IgD-negative memory B cell (primary cell): ENCODE measurements at regions not wholly inside any gene's neighbourhood (a gene's known extent, or its start where the extent isn't known, plus 50 kb on each side); places are given as distances from the start of the nearest gene placed in this dataset.

ENCODE experiments used
- H3K27ac Mint-ChIP-seq, 3 donors: one replicate each; pipeline ENCODE4 v1.8.0; 2020 to 2022; ENCODE audit warnings: mild to moderate bottlenecking in 3 of 3, mixed read lengths in 3 of 3, moderate library complexity in 1 of 3
- H3K27me3 Mint-ChIP-seq: one replicate; pipeline ENCODE4 v1.8.0; 2021; ENCODE audit warnings: mixed read lengths
- H3K36me3 Mint-ChIP-seq: one replicate; pipeline ENCODE4 v1.8.0; 2020; ENCODE audit warnings: mild to moderate bottlenecking, mixed read lengths
- H3K4me1 Mint-ChIP-seq, 3 donors: one replicate each; pipeline ENCODE4 v1.8.0; 2020 to 2022; ENCODE audit warnings: mixed read lengths in 3 of 3, mild to moderate bottlenecking in 1 of 3
- H3K4me3 Mint-ChIP-seq, 4 donors: one replicate each; pipeline ENCODE4 v1.8.0; 2020 to 2022; ENCODE audit warnings: mild to moderate bottlenecking in 4 of 4, mixed read lengths in 4 of 4, moderate library complexity in 3 of 4
- H3K9me3 Mint-ChIP-seq, 3 donors: one replicate each; pipeline ENCODE4 v1.8.0; 2020 to 2021; ENCODE audit warnings: mixed read lengths in 3 of 3, mild to moderate bottlenecking in 1 of 3

GRCh38 chr16:48845261-48845660, 235.3 kb upstream of the N4BP1 start:
- no peak overlapping the region for H3K4me3 Mint-ChIP-seq
- no peaks in the 10 kb centered on the region for H3K9me3 Mint-ChIP-seq
- H3K27ac Mint-ChIP-seq: peak overlapping the region in 1 of 3 donors; percentile 24
- no peaks in the 10 kb centered on the region for H3K36me3 Mint-ChIP-seq
- H3K4me1 Mint-ChIP-seq: peaks cover 0 to 1% (median 0%) of the 10 kb centered on the region in 3 donors
- no peaks in the 10 kb centered on the region for H3K27me3 Mint-ChIP-seq

- Mint-ChIP-seq H3K4me1 (peaks cover 0 to 1% (median 0%) of the 10 kb centered on the region in 3 donors), H3K27ac (no peak overlapping the region), H3K27me3 (no peaks in the 10 kb centered on the region), H3K4me3 (no peak overlapping the region), H3K36me3 (peaks cover 2% of the 10 kb centered on the region), H3K9me3 (peaks cover 0 to 3% (median 0%) of the 10 kb centered on the region in 3 donors)
Measured at GRCh38 chr16:48838349-48838748, 228.4 kb upstream of the N4BP1 start.

- H3K27me3 Mint-ChIP-seq: no peaks in the 10 kb centered on the region
- peaks cover 0 to 3% (median 0%) of the 10 kb centered on the region in 3 donors for H3K9me3 Mint-ChIP-seq
- peaks cover 2% of the 10 kb centered on the region for H3K36me3 Mint-ChIP-seq
- no peaks in the 10 kb centered on the region for H3K4me1 Mint-ChIP-seq
- no peak overlapping the region for H3K27ac Mint-ChIP-seq
- no peak overlapping the region for H3K4me3 Mint-ChIP-seq
Measured at GRCh38 chr16:48836636-48837035, 226.7 kb upstream of the N4BP1 start.

- H3K27me3 Mint-ChIP-seq: no peaks in the 10 kb centered on the region
- H3K9me3 Mint-ChIP-seq: peaks cover 0 to 3% (median 0%) of the 10 kb centered on the region in 3 donors
- no peak overlapping the region for H3K27ac Mint-ChIP-seq
- no peak overlapping the region for H3K4me3 Mint-ChIP-seq
- peaks cover 2% of the 10 kb centered on the region for H3K36me3 Mint-ChIP-seq
- H3K4me1 Mint-ChIP-seq: no peaks in the 10 kb centered on the region
Measured at GRCh38 chr16:48836067-48836466, 226.1 kb upstream of the N4BP1 start.

GRCh38 chr16:48834576-48834975, 224.6 kb upstream of the N4BP1 start:
- Mint-ChIP-seq H3K4me1 (no peaks in the 10 kb centered on the region), H3K9me3 (peaks cover 0 to 3% (median 0%) of the 10 kb centered on the region in 3 donors), H3K4me3 (no peak overlapping the region), H3K27ac (no peak overlapping the region), H3K36me3 (peaks cover 2% of the 10 kb centered on the region), H3K27me3 (no peaks in the 10 kb centered on the region)

GRCh38 chr16:48833461-48833860, 223.5 kb upstream of the N4BP1 start:
- Mint-ChIP-seq H3K27ac (no peak overlapping the region), H3K4me1 (no peaks in the 10 kb centered on the region)

GRCh38 chr16:48831076-48831722, 221.2 kb upstream of the N4BP1 start:
- no peaks in the 10 kb centered on the region for H3K36me3 Mint-ChIP-seq

More at GRCh38 chr16:48833461-48833860, 223.5 kb upstream of the N4BP1 start:
- Mint-ChIP-seq H3K27me3 (no peaks in the 10 kb centered on the region), H3K9me3 (peaks cover 0 to 5% (median 3%) of the 10 kb centered on the region in 3 donors), H3K4me3 (no peak overlapping the region), H3K36me3 (peaks cover 2% of the 10 kb centered on the region)

GRCh38 chr16:48829336-48830310, 219.6 kb upstream of the N4BP1 start:
- peaks cover 0 to 7% (median 3%) of the 10 kb centered on the region in 3 donors for H3K9me3 Mint-ChIP-seq
- H3K4me3 Mint-ChIP-seq: no peak overlapping the region
- H3K27me3 Mint-ChIP-seq: no peaks in the 10 kb centered on the region
- no peaks in the 10 kb centered on the region for H3K4me1 Mint-ChIP-seq
- H3K27ac Mint-ChIP-seq: no peak overlapping the region
- no peaks in the 10 kb centered on the region for H3K36me3 Mint-ChIP-seq

More at GRCh38 chr16:48831076-48831722, 221.2 kb upstream of the N4BP1 start:
- no peak overlapping the region for H3K4me3 Mint-ChIP-seq
- no peak overlapping the region for H3K27ac Mint-ChIP-seq
- H3K27me3 Mint-ChIP-seq: no peaks in the 10 kb centered on the region
- no peaks in the 10 kb centered on the region for H3K4me1 Mint-ChIP-seq
- H3K9me3 Mint-ChIP-seq: peaks cover 0 to 7% (median 3%) of the 10 kb centered on the region in 3 donors

- H3K27me3 Mint-ChIP-seq: no peaks in the 10 kb centered on the region
- H3K9me3 Mint-ChIP-seq: peaks cover 4 to 7% (median 6%) of the 10 kb centered on the region in 3 donors
- no peak overlapping the region for H3K4me3 Mint-ChIP-seq
- H3K4me1 Mint-ChIP-seq: no peaks in the 10 kb centered on the region
- no peaks in the 10 kb centered on the region for H3K36me3 Mint-ChIP-seq
- no peak overlapping the region for H3K27ac Mint-ChIP-seq
Measured at GRCh38 chr16:48824271-48824670, 214.3 kb upstream of the N4BP1 start.

GRCh38 chr16:48822431-48822830, 212.5 kb upstream of the N4BP1 start:
- no peak overlapping the region for H3K27ac Mint-ChIP-seq
- peaks cover 0 to 4% (median 4%) of the 10 kb centered on the region in 3 donors for H3K9me3 Mint-ChIP-seq
- no peaks in the 10 kb centered on the region for H3K27me3 Mint-ChIP-seq
- no peaks in the 10 kb centered on the region for H3K36me3 Mint-ChIP-seq
- no peak overlapping the region for H3K4me3 Mint-ChIP-seq
- H3K4me1 Mint-ChIP-seq: peaks cover 0 to 2% (median 0%) of the 10 kb centered on the region in 3 donors

GRCh38 chr16:48820379-48820778, 210.4 kb upstream of the N4BP1 start:
- Mint-ChIP-seq H3K9me3 (peaks cover 0 to 7% (median 2%) of the 10 kb centered on the region in 3 donors), H3K4me3 (no peak overlapping the region), H3K27me3 (no peaks in the 10 kb centered on the region), H3K4me1 (peaks cover 0 to 2% (median 0%) of the 10 kb centered on the region in 3 donors), H3K27ac (no peak overlapping the region), H3K36me3 (no peaks in the 10 kb centered on the region)

GRCh38 chr16:48818257-48818656, 208.3 kb upstream of the N4BP1 start:
- peaks cover 3% of the 10 kb centered on the region for H3K27me3 Mint-ChIP-seq
- no peak overlapping the region for H3K27ac Mint-ChIP-seq
- no peaks in the 10 kb centered on the region for H3K36me3 Mint-ChIP-seq
- H3K9me3 Mint-ChIP-seq: peaks cover 2 to 7% (median 3%) of the 10 kb centered on the region in 3 donors
- H3K4me3 Mint-ChIP-seq: no peak overlapping the region
- H3K4me1 Mint-ChIP-seq: peaks cover 0 to 2% (median 0%) of the 10 kb centered on the region in 3 donors

- H3K27ac Mint-ChIP-seq: no peak overlapping the region
- no peak overlapping the region for H3K4me3 Mint-ChIP-seq
- peaks cover 2 to 7% (median 3%) of the 10 kb centered on the region in 3 donors for H3K9me3 Mint-ChIP-seq
- peaks cover 6% of the 10 kb centered on the region for H3K27me3 Mint-ChIP-seq
- H3K4me1 Mint-ChIP-seq: peaks cover 0 to 2% (median 0%) of the 10 kb centered on the region in 3 donors
- H3K36me3 Mint-ChIP-seq: no peaks in the 10 kb centered on the region
Measured at GRCh38 chr16:48817032-48817431, 207.1 kb upstream of the N4BP1 start.

GRCh38 chr16:48816393-48816792, 206.4 kb upstream of the N4BP1 start:
- Mint-ChIP-seq H3K4me1 (peaks cover 0 to 2% (median 0%) of the 10 kb centered on the region in 3 donors), H3K27ac (no peak overlapping the region), H3K36me3 (no peaks in the 10 kb centered on the region), H3K27me3 (peaks cover 11% of the 10 kb centered on the region), H3K9me3 (peaks cover 2 to 9% (median 6%) of the 10 kb centered on the region in 3 donors), H3K4me3 (no peak overlapping the region)

- Mint-ChIP-seq H3K4me3 (no peak overlapping the region), H3K27ac (no peak overlapping the region), H3K9me3 (peaks cover 0 to 9% (median 3%) of the 10 kb centered on the region in 3 donors), H3K36me3 (no peaks in the 10 kb centered on the region), H3K4me1 (peaks cover 0 to 2% (median 0%) of the 10 kb centered on the region in 3 donors), H3K27me3 (peaks cover 15% of the 10 kb centered on the region)
Measured at GRCh38 chr16:48814994-48815393, 205.0 kb upstream of the N4BP1 start.
